ENCODE measurements at regions not wholly inside any gene's neighbourhood (a gene's known extent, or its start where the extent isn't known, plus 50 kb on each side); places are given as distances from the start of the nearest gene placed in this dataset.

DNA sequence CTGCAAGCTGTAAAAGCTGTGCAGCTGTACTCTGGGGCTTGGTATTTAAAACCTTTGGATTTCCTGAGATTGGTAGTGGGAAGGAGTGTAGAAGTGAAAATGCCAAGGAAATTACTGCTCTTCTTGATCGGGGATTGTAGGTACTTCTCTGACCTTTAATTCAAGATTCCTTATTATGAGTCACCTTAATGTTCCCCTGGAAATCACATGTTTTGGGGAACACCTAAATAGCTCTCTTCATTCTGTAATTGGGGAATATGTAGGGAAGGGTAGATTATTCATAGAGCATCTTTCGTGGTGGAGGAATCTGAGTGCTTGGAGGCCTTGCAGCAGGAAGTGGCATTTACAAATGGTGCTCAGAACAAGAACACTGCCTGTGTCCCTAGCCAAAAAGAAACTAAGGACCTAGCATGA, 137.8 kb downstream of the UCHL1 start:
- TF ChIP-seq, protein P1, sequence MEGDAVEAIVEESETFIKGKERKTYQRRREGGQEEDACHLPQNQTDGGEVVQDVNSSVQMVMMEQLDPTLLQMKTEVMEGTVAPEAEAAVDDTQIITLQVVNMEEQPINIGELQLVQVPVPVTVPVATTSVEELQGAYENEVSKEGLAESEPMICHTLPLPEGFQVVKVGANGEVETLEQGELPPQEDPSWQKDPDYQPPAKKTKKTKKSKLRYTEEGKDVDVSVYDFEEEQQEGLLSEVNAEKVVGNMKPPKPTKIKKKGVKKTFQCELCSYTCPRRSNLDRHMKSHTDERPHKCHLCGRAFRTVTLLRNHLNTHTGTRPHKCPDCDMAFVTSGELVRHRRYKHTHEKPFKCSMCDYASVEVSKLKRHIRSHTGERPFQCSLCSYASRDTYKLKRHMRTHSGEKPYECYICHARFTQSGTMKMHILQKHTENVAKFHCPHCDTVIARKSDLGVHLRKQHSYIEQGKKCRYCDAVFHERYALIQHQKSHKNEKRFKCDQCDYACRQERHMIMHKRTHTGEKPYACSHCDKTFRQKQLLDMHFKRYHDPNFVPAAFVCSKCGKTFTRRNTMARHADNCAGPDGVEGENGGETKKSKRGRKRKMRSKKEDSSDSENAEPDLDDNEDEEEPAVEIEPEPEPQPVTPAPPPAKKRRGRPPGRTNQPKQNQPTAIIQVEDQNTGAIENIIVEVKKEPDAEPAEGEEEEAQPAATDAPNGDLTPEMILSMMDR (IDR thresholded peaks at IDR 0.05), result no peak
- TF ChIP-seq REST (IDR thresholded peaks at IDR 0.05; ENCODE audit: insufficient read depth in 1 of 2, low read depth in 2 of 2, low read length in 1 of 2), result no peak

All from Panc1 (cell line).